ENCODE measurements at regions not wholly inside any gene's neighbourhood (a gene's known extent, or its start where the extent isn't known, plus 50 kb on each side); places are given as distances from the start of the nearest gene placed in this dataset.

DNA sequence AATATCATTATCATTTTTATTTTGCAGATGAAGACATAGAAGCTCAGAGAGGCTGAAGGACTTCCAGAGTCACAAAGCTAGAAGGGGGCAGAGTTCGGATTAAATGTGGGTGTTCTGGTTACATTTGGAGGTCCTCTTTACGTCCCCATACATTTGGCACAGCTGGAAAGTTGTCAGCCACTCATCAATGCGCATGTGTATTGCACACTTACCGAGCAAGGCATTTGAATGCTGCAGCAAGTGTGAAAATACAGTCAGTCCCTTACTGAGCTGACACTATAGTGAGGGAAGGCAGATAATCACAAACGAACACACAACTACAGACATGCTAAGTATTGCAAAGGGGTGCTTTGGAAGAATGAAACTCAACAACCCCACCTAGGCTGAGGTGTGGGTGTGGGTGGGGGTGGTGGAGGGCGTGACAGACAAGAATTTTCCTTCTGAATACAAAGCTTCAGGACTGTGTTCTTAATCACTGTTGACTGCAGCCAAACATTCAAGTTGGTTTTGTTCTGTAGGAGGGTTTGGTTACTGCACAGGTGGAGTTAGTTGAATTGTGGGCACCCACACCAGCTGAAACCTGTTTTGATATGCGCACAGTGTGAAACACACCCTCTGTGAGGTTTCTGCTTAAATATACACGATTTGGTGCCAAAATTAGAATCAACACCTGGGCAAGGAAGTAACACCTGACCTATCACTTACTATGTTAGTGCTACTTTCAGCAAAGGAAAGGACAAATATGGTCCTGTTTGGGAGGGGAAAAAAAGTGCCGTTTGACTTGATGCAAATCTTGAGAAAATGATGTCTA, 72.4 kb downstream of the COQ2 start:
- TF ChIP-seq, protein P1, sequence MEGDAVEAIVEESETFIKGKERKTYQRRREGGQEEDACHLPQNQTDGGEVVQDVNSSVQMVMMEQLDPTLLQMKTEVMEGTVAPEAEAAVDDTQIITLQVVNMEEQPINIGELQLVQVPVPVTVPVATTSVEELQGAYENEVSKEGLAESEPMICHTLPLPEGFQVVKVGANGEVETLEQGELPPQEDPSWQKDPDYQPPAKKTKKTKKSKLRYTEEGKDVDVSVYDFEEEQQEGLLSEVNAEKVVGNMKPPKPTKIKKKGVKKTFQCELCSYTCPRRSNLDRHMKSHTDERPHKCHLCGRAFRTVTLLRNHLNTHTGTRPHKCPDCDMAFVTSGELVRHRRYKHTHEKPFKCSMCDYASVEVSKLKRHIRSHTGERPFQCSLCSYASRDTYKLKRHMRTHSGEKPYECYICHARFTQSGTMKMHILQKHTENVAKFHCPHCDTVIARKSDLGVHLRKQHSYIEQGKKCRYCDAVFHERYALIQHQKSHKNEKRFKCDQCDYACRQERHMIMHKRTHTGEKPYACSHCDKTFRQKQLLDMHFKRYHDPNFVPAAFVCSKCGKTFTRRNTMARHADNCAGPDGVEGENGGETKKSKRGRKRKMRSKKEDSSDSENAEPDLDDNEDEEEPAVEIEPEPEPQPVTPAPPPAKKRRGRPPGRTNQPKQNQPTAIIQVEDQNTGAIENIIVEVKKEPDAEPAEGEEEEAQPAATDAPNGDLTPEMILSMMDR (IDR thresholded peaks at IDR 0.05 in 2 of 3, conservative IDR thresholded peaks at IDR 0.05 in 1 of 3; ENCODE audit: borderline replicate concordance in 1 of 3, insufficient read depth in 1 of 3, low read depth in 2 of 3, low read length in 2 of 3), result no peak
- no peak for TF ChIP-seq RAD21 (IDR thresholded peaks at IDR 0.05; ENCODE audit: low read depth)
